HCT116 (cell line): ENCODE measurements at regions not wholly inside any gene's neighbourhood (a gene's known extent, or its start where the extent isn't known, plus 50 kb on each side); places are given as distances from the start of the nearest gene placed in this dataset.

ENCODE experiments used
- POLR2AphosphoS5 ChIP-seq: IDR thresholded peaks from 2 replicates; pipeline ENCODE4 v1.6.1; 2011; ENCODE audit warnings: mild to moderate bottlenecking, low read depth, low read length, moderate library complexity
- SP1 ChIP-seq: IDR thresholded peaks from 2 replicates; pipeline ENCODE4 v1.6.1; 2012; ENCODE audit warnings: low read depth

- TF ChIP-seq POLR2AphosphoS5 (no peak), SP1 (no peak)
Measured at GRCh38 chr20:40103420-40103819, 585.6 kb downstream of the MAFB start.
